ENCODE measurements at regions not wholly inside any gene's neighbourhood (a gene's known extent, or its start where the extent isn't known, plus 50 kb on each side); places are given as distances from the start of the nearest gene placed in this dataset.

GRCh38 chr2:60603533-60604190, 50.2 kb upstream of the BCL11A start:
- TF ChIP-seq POLR2A (IDR thresholded peaks at IDR 0.05; ENCODE audit: low read depth, low read length) (no peak), PAX5 (IDR thresholded peaks at IDR 0.05; ENCODE audit: insufficient read depth, low read length, severe bottlenecking) (no peak), POLR2AphosphoS5 (IDR thresholded peaks at IDR 0.05; ENCODE audit: low read depth, low read length) (no peak), POU2F2 (IDR thresholded peaks at IDR 0.05; ENCODE audit: low read depth, low read length) (no peak), TAF1 (IDR thresholded peaks at IDR 0.05; ENCODE audit: low read depth, low read length) (no peak), SPI1 (IDR thresholded peaks at IDR 0.05; ENCODE audit: low read depth, low read length) (no peak)

Measured in GM12891 (cell line).